ENCODE measurements at regions not wholly inside any gene's neighbourhood (a gene's known extent, or its start where the extent isn't known, plus 50 kb on each side); places are given as distances from the start of the nearest gene placed in this dataset.

- no peaks in the 10 kb centered on the region for H3K36me3 ChIP-seq (ENCODE audit: control insufficient read depth in 2 of 2, extremely low read depth in 1 of 2, insufficient read depth in 2 of 2, low read length in 2 of 2)
- intact Hi-C loops (cut with micrococcal nuclease) (no loop called here), dilution Hi-C loops (cut with MboI; ENCODE audit: extremely low pct_ligation_motif_present, low sequenced_read_pairs) (no loop called here)
- H3K79me2 ChIP-seq (ENCODE audit: control insufficient read depth, insufficient read depth, low read length), result no peaks in the 10 kb centered on the region
- no peak overlapping the region for H3K27ac ChIP-seq (ENCODE audit: insufficient read depth, low read depth, low read length)
- H3K4me3 ChIP-seq (replicated peaks in 1 of 3; ENCODE audit: insufficient read depth in 1 of 3, low read depth in 1 of 3, low read length in 3 of 3), result no peak overlapping the region
- no peaks in the 10 kb centered on the region for H3K9me3 ChIP-seq (replicated peaks; ENCODE audit: control insufficient read depth, insufficient read depth, low read length)
- no peak overlapping the region for H3K9ac ChIP-seq (replicated peaks; ENCODE audit: extremely low read depth, insufficient read depth, low read length)
- H4K20me1 ChIP-seq (replicated peaks; ENCODE audit: control insufficient read depth, extremely low read depth, insufficient read depth, low read length), result no peaks in the 10 kb centered on the region
- H3K9me1 ChIP-seq (replicated peaks; ENCODE audit: control insufficient read depth, extremely low read depth, insufficient read depth, low read length), result no peaks in the 10 kb centered on the region
- peaks cover 5% of the 10 kb centered on the region for H3K4me1 ChIP-seq (ENCODE audit: control insufficient read depth, extremely low read depth, insufficient read depth, low read length)
- no peak overlapping the region for H3K4me2 ChIP-seq (ENCODE audit: insufficient read depth, low read length)
- TF ChIP-seq FOS (IDR thresholded peaks at IDR 0.05; ENCODE audit: borderline replicate concordance, insufficient read depth, low read length), result no peak
- TF ChIP-seq EZH2 (IDR thresholded peaks at IDR 0.05; ENCODE audit: borderline replicate concordance, low read depth, low read length, severe bottlenecking), result no peak
- TF ChIP-seq GATA2 (IDR thresholded peaks at IDR 0.05; ENCODE audit: insufficient read depth, insufficient read length, low read depth, low read length), result no peak
- no peak for TF ChIP-seq POLR2AphosphoS5 (IDR thresholded peaks at IDR 0.05; ENCODE audit: insufficient read depth, low read depth, low read length)
- TF ChIP-seq, protein P1, sequence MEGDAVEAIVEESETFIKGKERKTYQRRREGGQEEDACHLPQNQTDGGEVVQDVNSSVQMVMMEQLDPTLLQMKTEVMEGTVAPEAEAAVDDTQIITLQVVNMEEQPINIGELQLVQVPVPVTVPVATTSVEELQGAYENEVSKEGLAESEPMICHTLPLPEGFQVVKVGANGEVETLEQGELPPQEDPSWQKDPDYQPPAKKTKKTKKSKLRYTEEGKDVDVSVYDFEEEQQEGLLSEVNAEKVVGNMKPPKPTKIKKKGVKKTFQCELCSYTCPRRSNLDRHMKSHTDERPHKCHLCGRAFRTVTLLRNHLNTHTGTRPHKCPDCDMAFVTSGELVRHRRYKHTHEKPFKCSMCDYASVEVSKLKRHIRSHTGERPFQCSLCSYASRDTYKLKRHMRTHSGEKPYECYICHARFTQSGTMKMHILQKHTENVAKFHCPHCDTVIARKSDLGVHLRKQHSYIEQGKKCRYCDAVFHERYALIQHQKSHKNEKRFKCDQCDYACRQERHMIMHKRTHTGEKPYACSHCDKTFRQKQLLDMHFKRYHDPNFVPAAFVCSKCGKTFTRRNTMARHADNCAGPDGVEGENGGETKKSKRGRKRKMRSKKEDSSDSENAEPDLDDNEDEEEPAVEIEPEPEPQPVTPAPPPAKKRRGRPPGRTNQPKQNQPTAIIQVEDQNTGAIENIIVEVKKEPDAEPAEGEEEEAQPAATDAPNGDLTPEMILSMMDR (IDR thresholded peaks at IDR 0.05; ENCODE audit: extremely low read depth in 1 of 2, insufficient read depth in 1 of 2, low read depth in 1 of 2, low read length in 2 of 2), result no peak
- no peak for TF ChIP-seq JUN (IDR thresholded peaks at IDR 0.05; ENCODE audit: borderline replicate concordance, insufficient read depth, insufficient read length, low read depth)
- no peak for TF ChIP-seq MAX (IDR thresholded peaks at IDR 0.05; ENCODE audit: insufficient read depth, insufficient read length)
- no peak for TF ChIP-seq MYC (IDR thresholded peaks at IDR 0.05; ENCODE audit: low read depth, low read length)
- no peak for TF ChIP-seq POLR2A (IDR thresholded peaks at IDR 0.05; ENCODE audit: low read depth, low read length)
- no TSS peak for BruUV-seq (replicated peaks)
- ChIA-PET CTCF (interaction anchor here (2.0 kb wide), 1 partner anchor 9 kb away, joined by 5 read pairs; no protein-coding TSS in a partner anchor), POLR2A (no interaction called here)
- no peak overlapping the region for H2AFZ ChIP-seq (ENCODE audit: low read depth, low read length)
- FAIRE-seq, result no peak
- H3K27me3 ChIP-seq (ENCODE audit: control insufficient read depth in 2 of 2, insufficient read depth in 2 of 2, low read length in 2 of 2), result no peaks in the 10 kb centered on the region
- DNase-seq (ENCODE audit: low read depth, low spot score), result no peak
These were observed 204.6 kb upstream of the FLRT2 start for GRCh38 chr14:85325134-85326017.
